Vagina (tissue), 2 donors: ENCODE measurements at regions not wholly inside any gene's neighbourhood (a gene's known extent, or its start where the extent isn't known, plus 50 kb on each side); places are given as distances from the start of the nearest gene placed in this dataset.

Experiments
- DNase-seq, 2 donors: peaks; one replicate each; pipeline ENCODE4 v3.0.0-alpha.2; 2017; ENCODE audit errors: extremely low spot score in 2 of 2
- H3K27ac ChIP-seq: fragments of 200-600 bp; sonication (generic); one replicate; pipeline ENCODE4 v1.5.1; 2019
- H3K27me3 ChIP-seq: fragments of 200-600 bp; sonication (generic); one replicate; pipeline ENCODE4 v1.5.1; 2019
- H3K36me3 ChIP-seq, 2 donors: fragments of 200-600 bp; sonication (generic); one replicate each; pipeline ENCODE4 v1.5.1; 2017 to 2019
- H3K4me1 ChIP-seq: fragments of 200-600 bp; sonication (generic); one replicate; pipeline ENCODE4 v1.5.1; 2019
- H3K4me3 ChIP-seq, 2 donors: fragments of 200-600 bp; sonication (generic); 1 replicate in 1 of 2; 2 replicates in 1 of 2; pipeline ENCODE4 v1.5.1; 2016 to 2019
- H3K9me3 ChIP-seq: fragments of 200-600 bp; sonication (generic); one replicate; pipeline ENCODE4 v1.5.1; 2019
- POLR2A ChIP-seq, 2 donors: fragments of 450-650 bp; IDR thresholded peaks; one replicate each; pipeline ENCODE4 v1.6.1; 2017; ENCODE audit warnings: antibody characterized with exemption in 2 of 2, mild to moderate bottlenecking in 2 of 2, moderate library complexity in 2 of 2
- POLR2AphosphoS5 ChIP-seq, 2 donors: sonication (generic); formaldehyde crosslinking; IDR thresholded peaks; one replicate each; pipeline ENCODE4 v1.9.0; 2017; ENCODE audit warnings: antibody characterized with exemption in 2 of 2, mild to moderate bottlenecking in 2 of 2, low read depth in 1 of 2; ENCODE audit not compliant: insufficient read depth in 1 of 2
- intact Hi-C: fragments of 100-400 bp; cut with DNase I; formaldehyde crosslinking; loops from one replicate; pipeline ENCODE4 v1.15.1; 2023
- TF ChIP-seq, protein P1 (sequence below), 3 experiments: fragments of 450-650 bp in 2 of 3; fragments of 200-600 bp in 1 of 3; sonication (generic) in 1 of 3; IDR thresholded peaks; one replicate each; pipeline ENCODE4 v1.5.1; 2017 to 2019; ENCODE audit warnings: antibody characterized with exemption in 3 of 3, mild to moderate bottlenecking in 2 of 3, moderate library complexity in 2 of 3

DNA sequence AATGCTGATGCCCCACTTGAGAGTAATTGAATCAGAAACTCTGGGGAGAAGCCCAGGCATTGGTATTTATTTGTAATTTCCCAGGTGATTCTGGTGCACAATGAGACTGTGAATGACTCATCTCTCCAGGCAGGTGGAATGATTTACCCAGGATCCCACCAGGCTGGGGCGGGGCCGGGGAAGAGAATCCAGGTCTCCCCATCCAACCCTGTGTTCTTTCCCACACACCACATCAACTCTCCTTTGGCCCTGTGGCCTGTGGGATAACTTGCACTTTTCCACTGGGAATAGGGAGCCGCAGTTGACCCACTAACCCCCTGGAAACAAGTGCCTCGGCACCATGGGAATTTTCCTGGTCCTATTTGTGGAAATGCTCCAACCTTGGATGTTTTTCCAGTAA is 409.8 kb downstream of the ZNF521 start:
- TF ChIP-seq POLR2AphosphoS5 (IDR thresholded peaks at IDR 0.05; ENCODE audit: insufficient read depth in 1 of 2, low read depth in 1 of 2): no peak
- TF ChIP-seq, protein P1, sequence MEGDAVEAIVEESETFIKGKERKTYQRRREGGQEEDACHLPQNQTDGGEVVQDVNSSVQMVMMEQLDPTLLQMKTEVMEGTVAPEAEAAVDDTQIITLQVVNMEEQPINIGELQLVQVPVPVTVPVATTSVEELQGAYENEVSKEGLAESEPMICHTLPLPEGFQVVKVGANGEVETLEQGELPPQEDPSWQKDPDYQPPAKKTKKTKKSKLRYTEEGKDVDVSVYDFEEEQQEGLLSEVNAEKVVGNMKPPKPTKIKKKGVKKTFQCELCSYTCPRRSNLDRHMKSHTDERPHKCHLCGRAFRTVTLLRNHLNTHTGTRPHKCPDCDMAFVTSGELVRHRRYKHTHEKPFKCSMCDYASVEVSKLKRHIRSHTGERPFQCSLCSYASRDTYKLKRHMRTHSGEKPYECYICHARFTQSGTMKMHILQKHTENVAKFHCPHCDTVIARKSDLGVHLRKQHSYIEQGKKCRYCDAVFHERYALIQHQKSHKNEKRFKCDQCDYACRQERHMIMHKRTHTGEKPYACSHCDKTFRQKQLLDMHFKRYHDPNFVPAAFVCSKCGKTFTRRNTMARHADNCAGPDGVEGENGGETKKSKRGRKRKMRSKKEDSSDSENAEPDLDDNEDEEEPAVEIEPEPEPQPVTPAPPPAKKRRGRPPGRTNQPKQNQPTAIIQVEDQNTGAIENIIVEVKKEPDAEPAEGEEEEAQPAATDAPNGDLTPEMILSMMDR (IDR thresholded peaks at IDR 0.05): no peak
- TF ChIP-seq POLR2A (IDR thresholded peaks at IDR 0.05): no peak
- Histone ChIP-seq H3K4me1 (no peaks in the 10 kb centered on the region), H3K4me3 (no peak overlapping the region), H3K9me3 (no peaks in the 10 kb centered on the region), H3K27me3 (no peaks in the 10 kb centered on the region), H3K36me3 (no peaks in the 10 kb centered on the region), H3K27ac (no peak overlapping the region)
- DNase-seq: no peak
- intact Hi-C loops: no loop called here

DNA sequence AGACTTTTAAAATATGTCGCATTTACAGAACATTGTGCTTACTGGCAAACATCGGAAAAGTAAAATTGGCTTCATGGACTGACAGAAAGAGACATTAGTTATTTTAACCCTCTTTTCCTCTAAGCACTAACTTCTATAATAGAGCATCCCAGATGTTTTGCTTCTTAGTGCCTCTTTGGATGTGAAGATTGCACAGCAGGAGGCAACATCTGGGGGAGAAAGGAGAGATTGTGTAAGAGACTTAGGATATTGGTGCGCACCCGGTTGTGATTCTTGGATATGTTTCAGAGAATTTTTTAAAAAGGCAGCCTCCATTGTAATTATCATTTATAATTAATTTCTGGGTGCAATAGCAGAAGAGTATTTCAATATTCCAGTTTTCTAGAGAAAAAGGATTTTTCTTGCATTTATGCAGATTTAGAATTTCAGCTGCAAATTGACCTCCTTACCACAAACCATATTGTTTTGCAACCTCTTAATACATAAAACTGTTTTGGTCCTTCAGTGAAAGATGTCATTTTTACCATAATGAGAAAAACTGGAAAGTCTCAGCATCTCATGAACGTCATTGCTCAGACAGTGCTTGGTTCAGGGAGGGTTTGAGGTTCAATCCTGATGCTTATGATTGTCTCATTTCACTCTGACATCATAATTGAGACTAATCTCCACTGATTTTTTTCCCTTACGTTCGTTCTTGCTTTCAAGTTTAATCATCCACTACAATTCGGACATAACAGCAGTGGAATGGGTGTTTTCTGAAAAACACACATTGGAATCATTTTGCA is 404.3 kb downstream of the ZNF521 start:
- Histone ChIP-seq H3K36me3 (no peaks in the 10 kb centered on the region), H3K27me3 (no peaks in the 10 kb centered on the region), H3K27ac (no peak overlapping the region), H3K9me3 (no peaks in the 10 kb centered on the region), H3K4me1 (no peaks in the 10 kb centered on the region), H3K4me3 (no peak overlapping the region)
- intact Hi-C loops: no loop called here
- no peak for DNase-seq
- peak in 1 of 2 donors; percentile 7 for TF ChIP-seq POLR2AphosphoS5 (IDR thresholded peaks at IDR 0.05; ENCODE audit: insufficient read depth in 1 of 2, low read depth in 1 of 2)
- TF ChIP-seq, protein P1 (IDR thresholded peaks at IDR 0.05): no peak

DNA sequence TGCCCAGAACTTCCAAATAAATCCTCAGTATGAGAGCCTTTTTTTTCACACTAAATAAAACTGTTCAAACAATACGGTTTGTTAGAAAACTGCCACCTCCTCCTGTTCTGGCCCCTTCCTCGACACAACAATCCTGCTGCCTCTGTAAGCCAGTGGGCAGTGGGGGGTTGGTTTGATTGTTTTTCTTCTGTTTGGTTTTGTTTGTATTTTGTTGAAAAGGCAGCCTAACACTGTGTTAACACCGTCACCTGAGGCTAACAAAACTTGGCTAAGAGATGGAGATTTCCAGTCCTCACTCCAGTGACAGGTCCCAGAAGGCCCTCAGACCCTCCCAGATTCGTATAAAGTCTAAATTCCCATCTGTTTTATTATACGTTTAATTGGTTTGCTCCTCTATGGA is 402.1 kb downstream of the ZNF521 start:
- intact Hi-C loops: no loop called here
- DNase-seq: no peak
- Histone ChIP-seq H3K4me1 (no peaks in the 10 kb centered on the region), H3K27me3 (no peaks in the 10 kb centered on the region), H3K9me3 (no peaks in the 10 kb centered on the region), H3K27ac (peak overlapping the region; percentile 5), H3K4me3 (no peak overlapping the region), H3K36me3 (no peaks in the 10 kb centered on the region)
- TF ChIP-seq, protein P1 (IDR thresholded peaks at IDR 0.05): no peak
- TF ChIP-seq POLR2AphosphoS5 (IDR thresholded peaks at IDR 0.05; ENCODE audit: insufficient read depth in 1 of 2, low read depth in 1 of 2): no peak
- no peak for TF ChIP-seq POLR2A (IDR thresholded peaks at IDR 0.05)

DNA sequence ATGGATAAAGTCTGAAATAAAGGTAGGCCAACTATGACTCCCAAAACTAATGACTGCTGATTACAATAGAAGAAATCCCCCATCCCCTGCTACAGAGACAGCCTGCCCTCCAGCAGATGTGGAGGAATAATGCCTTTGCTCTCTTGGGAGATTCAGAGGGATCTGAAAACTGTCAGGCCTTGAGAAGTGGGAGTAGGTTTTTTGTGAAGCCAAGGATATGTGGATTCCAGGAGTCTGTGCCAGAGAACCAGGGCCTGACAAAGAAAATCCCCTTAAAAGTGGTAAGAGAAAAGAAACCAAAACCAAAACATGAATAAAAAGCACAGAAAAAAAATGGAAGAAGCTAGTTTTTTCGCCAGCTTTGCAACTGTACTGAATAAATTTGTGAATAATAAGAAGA is 397.6 kb downstream of the ZNF521 start:
- Histone ChIP-seq H3K4me1 (peaks cover 8% of the 10 kb centered on the region), H3K27ac (peak overlapping the region; percentile 18), H3K27me3 (no peaks in the 10 kb centered on the region), H3K9me3 (no peaks in the 10 kb centered on the region), H3K4me3 (no peak overlapping the region), H3K36me3 (no peaks in the 10 kb centered on the region)
- TF ChIP-seq, protein P1 (IDR thresholded peaks at IDR 0.05): no peak
- TF ChIP-seq POLR2AphosphoS5 (IDR thresholded peaks at IDR 0.05; ENCODE audit: insufficient read depth in 1 of 2, low read depth in 1 of 2) (no peak), POLR2A (IDR thresholded peaks at IDR 0.05) (no peak)
- no peak for DNase-seq
- intact Hi-C loops: no loop called here

DNA sequence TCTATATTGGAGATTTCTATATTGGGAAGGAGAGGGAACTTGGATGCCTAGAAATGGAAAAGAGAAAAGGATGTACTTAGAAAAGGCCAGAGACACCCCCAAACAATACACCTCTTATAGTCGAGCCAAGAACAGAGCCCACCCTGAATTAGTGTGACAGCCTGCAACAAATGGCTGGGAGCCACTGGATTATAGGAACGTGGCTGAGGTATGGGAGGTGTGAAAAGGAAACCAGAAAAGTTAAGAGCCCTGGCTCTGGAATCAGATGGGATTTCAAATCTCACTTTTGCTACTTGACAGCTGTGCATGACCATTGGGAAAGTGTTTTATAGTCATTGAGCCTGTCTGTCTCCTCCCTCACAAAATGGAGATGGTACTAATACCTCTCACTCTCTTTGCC is 394.0 kb downstream of the ZNF521 start:
- H3K27ac ChIP-seq: no peak overlapping the region
- intact Hi-C loops: no loop called here
- H3K4me1 ChIP-seq: peaks cover 8% of the 10 kb centered on the region
- no peak overlapping the region for H3K4me3 ChIP-seq
- no peak for DNase-seq
- H3K9me3 ChIP-seq: no peaks in the 10 kb centered on the region
- TF ChIP-seq, protein P1 (IDR thresholded peaks at IDR 0.05): no peak
- TF ChIP-seq POLR2A (IDR thresholded peaks at IDR 0.05): no peak
- TF ChIP-seq POLR2AphosphoS5 (IDR thresholded peaks at IDR 0.05; ENCODE audit: insufficient read depth in 1 of 2, low read depth in 1 of 2): no peak
- H3K27me3 ChIP-seq: no peaks in the 10 kb centered on the region
- no peaks in the 10 kb centered on the region for H3K36me3 ChIP-seq
